AG09309 (cell line): ENCODE measurements at regions not wholly inside any gene's neighbourhood (a gene's known extent, or its start where the extent isn't known, plus 50 kb on each side); places are given as distances from the start of the nearest gene placed in this dataset.
A peak's percentile ranks its signal among the peaks of the same experiment; 100 is the strongest.

ENCODE experiments used
- DNase-seq: peaks from one replicate; pipeline ENCODE4 v3.0.0-alpha.2; 2010; ENCODE audit warnings: low read depth
- H3K4me3 ChIP-seq: 2 replicates; pipeline ENCODE4 v1.5.1; 2011; ENCODE audit warnings: mild to moderate bottlenecking, low read depth, low read length, moderate library complexity; ENCODE audit not compliant: control insufficient read depth
- CTCF ChIP-seq: IDR thresholded peaks from 2 replicates; pipeline ENCODE4 v1.5.1; 2011; ENCODE audit warnings: mild to moderate bottlenecking, low read depth, low read length, inconsistent platforms; ENCODE audit not compliant: insufficient read depth, control insufficient read depth; ENCODE audit errors: missing control alignments

GRCh38 chr18:62655520-62656219, 59.7 kb upstream of the PHLPP1 start:
- no peak for TF ChIP-seq CTCF
- no peak overlapping the region for H3K4me3 ChIP-seq
- DNase-seq, result no peak

- no peak overlapping the region for H3K4me3 ChIP-seq
- no peak for TF ChIP-seq CTCF
- DNase-seq, result no peak
Observed at GRCh38 chr18:62658028-62658427, 57.3 kb upstream of the PHLPP1 start.

GRCh38 chr18:62659698-62660097, 55.6 kb upstream of the PHLPP1 start:
- H3K4me3 ChIP-seq, result no peak overlapping the region
- no peak for DNase-seq
- no peak for TF ChIP-seq CTCF

- DNase-seq, result no peak
- no peak for TF ChIP-seq CTCF
Observed at GRCh38 chr18:62660691-62661090, 54.6 kb upstream of the PHLPP1 start.

GRCh38 chr18:62663731-62664336, 51.5 kb upstream of the PHLPP1 start:
- peak; percentile 21 for DNase-seq
- TF ChIP-seq CTCF, result no peak
- H3K4me3 ChIP-seq, result no peak overlapping the region

More at GRCh38 chr18:62660691-62661090, 54.6 kb upstream of the PHLPP1 start:
- no peak overlapping the region for H3K4me3 ChIP-seq

GRCh38 chr18:62664414-62664813, 50.9 kb upstream of the PHLPP1 start:
- no peak for TF ChIP-seq CTCF
- no peak overlapping the region for H3K4me3 ChIP-seq
- DNase-seq, result no peak
